Suprapubic skin (tissue), 3 donors: ENCODE measurements at regions not wholly inside any gene's neighbourhood (a gene's known extent, or its start where the extent isn't known, plus 50 kb on each side); places are given as distances from the start of the nearest gene placed in this dataset.

Source experiments
- POLR2A ChIP-seq, 2 donors: fragments of 450-650 bp; IDR thresholded peaks; one replicate each; pipeline ENCODE4 v1.6.1; 2017; ENCODE audit warnings: antibody characterized with exemption in 2 of 2, mild to moderate bottlenecking in 2 of 2, moderate library complexity in 2 of 2
- TF ChIP-seq, protein P1 (sequence below), 2 donors: fragments of 200-600 bp in 1 of 2; fragments of 450-650 bp in 1 of 2; sonication (generic) in 1 of 2; IDR thresholded peaks; one replicate each; pipeline ENCODE4 v1.5.1; 2016 to 2019; ENCODE audit warnings: antibody characterized with exemption in 2 of 2, mild to moderate bottlenecking in 1 of 2, moderate library complexity in 1 of 2

DNA sequence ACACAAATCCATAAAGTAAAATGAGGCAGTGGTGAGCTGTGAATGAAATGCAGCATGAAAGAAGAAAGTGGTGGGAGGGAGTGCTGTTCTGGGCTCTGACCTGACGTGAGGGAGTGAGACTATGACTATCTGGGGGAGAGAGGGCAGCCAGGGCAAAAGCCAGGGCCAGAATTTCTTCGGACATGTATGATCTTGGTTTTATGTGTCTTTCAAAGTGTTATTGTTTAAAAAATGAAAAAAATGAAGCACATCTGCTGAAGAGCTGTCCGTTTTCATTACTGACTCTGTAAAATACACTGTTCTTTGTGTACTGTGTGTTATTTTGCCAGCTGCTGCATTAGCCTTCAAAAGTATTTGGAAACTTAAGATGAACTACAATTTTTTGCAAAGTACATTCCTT is 70.2 kb upstream of the KLF14 start:
- TF ChIP-seq, protein P1, sequence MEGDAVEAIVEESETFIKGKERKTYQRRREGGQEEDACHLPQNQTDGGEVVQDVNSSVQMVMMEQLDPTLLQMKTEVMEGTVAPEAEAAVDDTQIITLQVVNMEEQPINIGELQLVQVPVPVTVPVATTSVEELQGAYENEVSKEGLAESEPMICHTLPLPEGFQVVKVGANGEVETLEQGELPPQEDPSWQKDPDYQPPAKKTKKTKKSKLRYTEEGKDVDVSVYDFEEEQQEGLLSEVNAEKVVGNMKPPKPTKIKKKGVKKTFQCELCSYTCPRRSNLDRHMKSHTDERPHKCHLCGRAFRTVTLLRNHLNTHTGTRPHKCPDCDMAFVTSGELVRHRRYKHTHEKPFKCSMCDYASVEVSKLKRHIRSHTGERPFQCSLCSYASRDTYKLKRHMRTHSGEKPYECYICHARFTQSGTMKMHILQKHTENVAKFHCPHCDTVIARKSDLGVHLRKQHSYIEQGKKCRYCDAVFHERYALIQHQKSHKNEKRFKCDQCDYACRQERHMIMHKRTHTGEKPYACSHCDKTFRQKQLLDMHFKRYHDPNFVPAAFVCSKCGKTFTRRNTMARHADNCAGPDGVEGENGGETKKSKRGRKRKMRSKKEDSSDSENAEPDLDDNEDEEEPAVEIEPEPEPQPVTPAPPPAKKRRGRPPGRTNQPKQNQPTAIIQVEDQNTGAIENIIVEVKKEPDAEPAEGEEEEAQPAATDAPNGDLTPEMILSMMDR (IDR thresholded peaks at IDR 0.05), result no peak
- TF ChIP-seq POLR2A (IDR thresholded peaks at IDR 0.05), result no peak
